GM12872 (cell line): ENCODE measurements at regions not wholly inside any gene's neighbourhood (a gene's known extent, or its start where the extent isn't known, plus 50 kb on each side); places are given as distances from the start of the nearest gene placed in this dataset.

Source experiments
- CTCF ChIP-seq: IDR thresholded peaks from 3 replicates; pipeline ENCODE4 v1.5.1; 2011; ENCODE audit warnings: low read depth, mild to moderate bottlenecking, low read length, moderate library complexity; ENCODE audit not compliant: insufficient read depth

- TF ChIP-seq CTCF = no peak
Measured at GRCh38 chr6:27575594-27576361, 102.9 kb upstream of the ZNF184 start.

DNA sequence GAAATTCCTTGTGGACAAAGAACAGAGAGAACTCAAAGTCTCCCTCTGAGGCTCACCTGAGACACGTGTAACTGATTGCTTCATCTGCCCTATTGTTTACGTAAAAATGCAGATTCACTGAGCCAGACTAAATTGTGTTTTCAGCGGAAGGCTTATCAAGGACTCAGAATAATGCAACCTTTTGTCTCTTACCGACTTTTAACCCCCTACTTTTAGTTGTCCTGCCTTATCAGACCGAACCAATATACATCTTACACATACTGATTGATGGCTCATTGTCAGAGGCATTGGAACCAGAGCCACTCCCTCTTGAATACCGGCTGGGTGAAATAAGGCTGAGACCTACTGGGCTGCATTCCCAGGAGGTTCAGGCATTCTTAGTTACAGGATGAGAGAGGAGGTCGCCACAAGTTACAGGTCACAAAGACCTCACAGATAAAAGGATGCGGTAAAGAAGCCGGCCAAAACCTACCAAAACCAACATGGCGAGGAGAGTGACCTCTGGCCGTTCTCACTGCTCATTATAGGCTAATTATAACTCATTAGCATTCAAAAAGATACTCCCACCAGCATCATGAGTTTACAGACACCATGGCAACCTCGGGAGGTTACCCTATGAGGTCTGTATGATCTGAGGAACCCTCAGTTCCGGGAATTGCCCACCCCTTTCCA lies 95.5 kb upstream of the ZNF184 start:
- TF ChIP-seq CTCF = no peak

- TF ChIP-seq CTCF = peak; percentile 16; the same call in 1 of the 3 replicates
Measured at GRCh38 chr6:27565839-27566779, 93.2 kb upstream of the ZNF184 start.

DNA sequence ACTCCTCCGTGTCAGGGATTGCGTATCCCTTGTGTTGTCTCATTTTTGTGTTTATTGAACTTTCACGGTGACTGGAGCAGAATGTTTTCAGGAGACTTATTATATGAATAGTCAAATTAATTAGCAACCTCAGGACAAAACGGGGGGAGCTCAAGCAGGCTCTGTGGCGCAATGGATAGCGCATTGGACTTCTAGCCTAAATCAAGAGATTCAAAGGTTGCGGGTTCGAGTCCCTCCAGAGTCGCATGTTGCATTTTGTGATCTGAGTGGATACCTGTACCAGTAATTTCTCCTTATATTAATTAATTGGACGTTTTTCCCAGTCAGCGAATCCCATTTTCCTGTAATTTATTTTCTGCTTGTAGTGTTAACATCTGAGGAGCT lies 89.1 kb upstream of the ZNF184 start:
- no peak for TF ChIP-seq CTCF

DNA sequence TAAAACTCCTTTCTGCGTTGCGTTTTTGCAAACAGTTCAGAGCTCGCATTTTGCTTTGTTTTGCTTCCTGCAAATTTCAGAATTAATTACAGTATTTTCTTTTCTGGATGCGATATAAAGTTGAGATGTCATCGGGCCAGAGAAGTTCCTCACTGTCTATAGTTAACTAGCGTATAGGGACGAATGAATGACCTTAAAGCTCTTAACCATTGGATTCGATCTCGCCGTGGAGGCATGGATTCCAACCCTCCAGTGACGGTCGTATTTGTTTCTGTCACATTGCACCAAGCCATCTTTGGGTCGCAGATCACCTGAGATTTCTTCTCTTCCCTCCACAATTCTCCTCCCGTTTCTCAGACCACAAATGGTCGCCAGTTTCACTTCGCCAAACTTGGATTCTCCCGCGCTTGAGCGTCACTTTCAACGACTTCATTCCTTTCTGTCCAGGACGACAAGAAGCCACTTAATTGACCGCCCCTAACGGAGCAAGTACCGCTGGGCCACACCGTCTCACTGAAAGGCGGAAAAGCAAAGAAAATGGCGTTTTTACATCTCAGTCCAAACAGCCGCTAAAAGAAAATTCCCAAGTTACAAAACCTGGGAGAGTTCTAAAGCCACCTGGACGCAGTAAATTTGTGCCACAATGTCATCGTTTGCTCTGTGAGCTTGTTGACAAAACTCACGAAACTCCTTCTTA lies 85.3 kb upstream of the ZNF184 start:
- TF ChIP-seq CTCF = no peak

DNA sequence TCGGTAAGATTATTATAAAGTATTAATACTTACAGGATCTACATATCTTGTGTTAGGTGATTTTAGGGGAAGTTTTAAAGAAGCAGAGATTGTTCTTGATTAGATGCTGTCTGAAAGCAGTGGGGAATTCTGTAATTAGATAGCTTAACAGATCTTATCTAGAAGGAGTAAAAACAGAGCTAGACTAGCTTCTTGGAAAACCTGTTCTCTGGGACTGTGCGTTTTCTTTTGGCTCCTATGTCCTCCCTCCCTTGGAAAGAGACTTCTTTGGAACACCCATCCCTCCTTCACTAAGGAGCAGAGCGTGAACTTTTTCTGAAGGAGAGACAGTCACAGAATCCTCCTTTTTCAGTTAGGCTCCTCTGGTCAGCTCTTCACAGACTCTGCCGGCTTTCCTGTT lies 83.5 kb upstream of the ZNF184 start:
- no peak for TF ChIP-seq CTCF
